ENCODE measurements at regions not wholly inside any gene's neighbourhood (a gene's known extent, or its start where the extent isn't known, plus 50 kb on each side); places are given as distances from the start of the nearest gene placed in this dataset.

DNA sequence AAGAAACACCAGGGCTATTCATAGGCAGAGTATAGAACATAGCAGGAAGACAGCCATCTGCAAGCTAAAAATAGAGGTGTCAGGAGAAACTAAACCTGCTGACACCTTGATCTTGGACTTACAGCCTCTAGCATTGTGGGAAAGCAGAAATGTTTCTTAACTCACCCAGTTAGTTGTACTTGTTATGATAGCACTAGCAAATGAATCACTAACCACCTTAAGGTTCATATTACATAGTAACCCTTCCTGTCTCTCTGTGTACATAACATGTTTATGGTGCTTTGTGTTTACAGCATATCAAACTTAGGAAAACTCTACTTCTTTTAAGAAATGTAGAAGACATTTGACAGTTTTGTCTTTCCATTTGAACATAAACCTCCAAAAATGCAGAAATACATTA, 1031.3 kb downstream of the FSCB start:
- no peak overlapping the region for H3K4me3 ChIP-seq (ENCODE audit: low read depth, low read length)
- TF ChIP-seq, protein P1, sequence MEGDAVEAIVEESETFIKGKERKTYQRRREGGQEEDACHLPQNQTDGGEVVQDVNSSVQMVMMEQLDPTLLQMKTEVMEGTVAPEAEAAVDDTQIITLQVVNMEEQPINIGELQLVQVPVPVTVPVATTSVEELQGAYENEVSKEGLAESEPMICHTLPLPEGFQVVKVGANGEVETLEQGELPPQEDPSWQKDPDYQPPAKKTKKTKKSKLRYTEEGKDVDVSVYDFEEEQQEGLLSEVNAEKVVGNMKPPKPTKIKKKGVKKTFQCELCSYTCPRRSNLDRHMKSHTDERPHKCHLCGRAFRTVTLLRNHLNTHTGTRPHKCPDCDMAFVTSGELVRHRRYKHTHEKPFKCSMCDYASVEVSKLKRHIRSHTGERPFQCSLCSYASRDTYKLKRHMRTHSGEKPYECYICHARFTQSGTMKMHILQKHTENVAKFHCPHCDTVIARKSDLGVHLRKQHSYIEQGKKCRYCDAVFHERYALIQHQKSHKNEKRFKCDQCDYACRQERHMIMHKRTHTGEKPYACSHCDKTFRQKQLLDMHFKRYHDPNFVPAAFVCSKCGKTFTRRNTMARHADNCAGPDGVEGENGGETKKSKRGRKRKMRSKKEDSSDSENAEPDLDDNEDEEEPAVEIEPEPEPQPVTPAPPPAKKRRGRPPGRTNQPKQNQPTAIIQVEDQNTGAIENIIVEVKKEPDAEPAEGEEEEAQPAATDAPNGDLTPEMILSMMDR (IDR thresholded peaks at IDR 0.05; ENCODE audit: low read depth, low read length) = no peak

DNA sequence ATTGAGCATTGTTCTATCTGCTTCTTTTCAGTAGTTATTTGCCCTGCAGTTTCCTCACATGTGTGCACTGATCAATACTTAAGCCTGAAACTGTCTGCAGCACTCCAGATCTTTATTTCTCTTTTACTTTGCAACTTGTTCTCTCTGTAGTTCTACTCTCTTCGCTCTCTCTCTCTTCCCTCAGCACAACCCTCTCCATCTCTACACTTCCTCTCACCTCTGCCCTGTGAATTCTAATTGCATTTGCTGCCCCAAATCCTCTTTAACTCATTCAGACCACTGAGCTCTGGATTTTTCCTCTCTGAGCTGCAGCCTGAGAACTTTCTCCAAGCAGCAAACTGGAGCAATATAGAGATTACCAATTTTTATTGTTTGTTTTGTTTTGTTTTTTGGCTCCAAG, 1035.5 kb downstream of the FSCB start:
- H3K4me3 ChIP-seq (ENCODE audit: low read depth, low read length) = no peak overlapping the region
- TF ChIP-seq, protein P1 (IDR thresholded peaks at IDR 0.05; ENCODE audit: low read depth, low read length) = no peak

DNA sequence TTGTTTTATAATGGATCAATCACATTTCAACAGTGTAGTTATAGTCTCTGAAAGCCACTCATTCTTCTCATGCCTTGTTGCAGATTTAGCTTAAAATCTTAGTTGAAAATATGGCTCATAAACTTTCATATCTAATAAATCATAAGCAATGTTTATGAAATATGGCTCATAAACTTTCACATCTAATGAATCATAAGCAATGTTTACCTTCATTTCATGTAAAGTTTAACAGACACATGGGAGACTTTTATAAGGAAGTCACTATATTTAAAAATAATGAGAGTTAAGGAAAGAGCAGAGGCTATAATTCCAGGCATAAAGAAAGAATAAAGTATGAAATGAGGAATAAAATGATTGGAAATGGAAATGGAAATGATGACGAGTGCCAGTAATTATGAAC, 1042.1 kb downstream of the FSCB start:
- H3K4me3 ChIP-seq (ENCODE audit: low read depth, low read length) = no peak overlapping the region
- TF ChIP-seq, protein P1 (IDR thresholded peaks at IDR 0.05; ENCODE audit: low read depth, low read length) = no peak

DNA sequence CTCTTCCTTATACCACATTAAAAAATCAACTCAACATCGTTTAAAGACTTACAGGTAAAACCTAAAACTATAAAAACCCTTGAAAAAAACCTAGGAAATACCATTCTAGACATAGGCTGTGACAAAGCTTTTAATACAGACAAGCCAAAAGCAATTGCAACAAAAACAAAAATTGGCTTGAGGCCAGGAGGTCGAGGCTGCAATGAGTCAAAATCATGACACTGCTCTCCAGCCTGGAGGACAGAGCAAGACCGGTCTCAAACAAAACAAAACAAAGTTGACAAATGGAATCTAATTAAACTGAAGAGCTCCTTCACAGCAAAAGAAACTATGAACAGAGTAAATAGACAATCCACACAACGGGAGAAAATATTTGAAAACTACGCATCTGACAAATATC, 1057.8 kb downstream of the FSCB start:
- TF ChIP-seq, protein P1 (IDR thresholded peaks at IDR 0.05; ENCODE audit: low read depth, low read length) = no peak
- H3K4me3 ChIP-seq (ENCODE audit: low read depth, low read length) = no peak overlapping the region

DNA sequence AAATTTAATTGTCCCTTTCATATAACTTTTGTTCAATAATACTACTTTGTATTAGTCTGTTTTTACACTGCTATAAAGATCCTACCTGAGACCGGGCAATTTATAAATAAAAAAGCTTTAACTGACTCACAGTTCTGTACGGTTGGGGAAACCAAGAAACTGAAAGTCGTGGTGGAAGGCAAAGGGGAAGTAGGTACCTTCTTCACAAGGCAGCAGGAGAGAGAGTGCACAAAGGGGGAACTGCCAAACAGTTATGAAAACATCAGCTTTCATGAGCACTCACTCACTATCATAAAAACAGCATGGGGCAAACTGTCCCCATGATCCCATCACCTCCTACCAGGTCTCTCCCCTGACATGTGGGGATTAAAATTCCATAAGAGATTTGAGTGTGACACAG, 1069.0 kb downstream of the FSCB start:
- TF ChIP-seq, protein P1 (IDR thresholded peaks at IDR 0.05; ENCODE audit: low read depth, low read length) = no peak
- no peak overlapping the region for H3K4me3 ChIP-seq (ENCODE audit: low read depth, low read length)

DNA sequence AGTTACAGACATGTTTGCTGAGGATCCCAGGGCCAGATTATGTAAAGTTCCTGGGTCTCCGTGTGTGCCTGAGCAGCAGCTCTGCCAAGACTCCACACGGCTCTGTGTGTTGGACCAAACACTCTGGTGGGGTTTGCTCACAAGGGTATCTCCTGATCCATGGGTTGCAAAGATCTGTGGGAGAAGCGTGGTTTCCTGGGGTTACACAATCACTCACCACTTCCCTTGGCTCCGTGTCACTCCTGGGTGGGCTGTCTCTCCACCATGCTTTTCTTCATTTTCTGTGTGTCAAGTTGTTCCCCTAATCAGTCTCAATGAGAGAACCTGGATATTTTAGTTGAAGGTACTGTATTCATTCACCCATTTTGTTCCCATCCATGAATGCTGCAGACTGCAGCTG, 1088.8 kb downstream of the FSCB start:
- H3K4me3 ChIP-seq (ENCODE audit: low read depth, low read length) = no peak overlapping the region
- TF ChIP-seq, protein P1 (IDR thresholded peaks at IDR 0.05; ENCODE audit: low read depth, low read length) = no peak

DNA sequence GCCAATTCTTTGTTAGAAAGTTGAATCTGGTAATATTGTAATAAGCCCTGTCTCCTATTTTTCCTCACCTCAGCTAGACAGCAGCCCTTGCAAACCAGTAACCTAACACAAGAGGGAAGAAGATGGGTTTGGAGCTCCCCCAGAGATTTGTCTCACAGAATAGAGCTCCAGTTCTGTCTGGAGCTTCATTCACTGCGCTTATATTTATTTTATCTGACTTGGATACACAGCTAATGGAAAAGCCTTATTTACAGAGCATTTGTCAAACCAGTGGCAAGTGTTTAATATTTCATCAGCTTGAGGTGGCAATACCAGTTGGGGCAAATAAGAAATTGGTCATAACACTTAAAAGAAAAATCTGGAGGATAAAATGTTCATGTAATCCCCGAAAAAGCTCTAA, 1094.0 kb downstream of the FSCB start:
- no peak overlapping the region for H3K4me3 ChIP-seq (ENCODE audit: low read depth, low read length)
- TF ChIP-seq, protein P1 (IDR thresholded peaks at IDR 0.05; ENCODE audit: low read depth, low read length) = no peak

Measured in WI38 (cell line).